T1000 (cell line): ENCODE measurements at regions not wholly inside any gene's neighbourhood (a gene's known extent, or its start where the extent isn't known, plus 50 kb on each side); places are given as distances from the start of the nearest gene placed in this dataset.

Source experiments
- DNase-seq: peaks from one replicate; lab custom pipeline; 2025; ENCODE audit warnings: mixed read lengths; lab: John Stamatoyannopoulos, UW

GRCh38 chrX:97666890-97667289 is 783.2 kb downstream of the RPA4 start:
- no peak for DNase-seq

DNA sequence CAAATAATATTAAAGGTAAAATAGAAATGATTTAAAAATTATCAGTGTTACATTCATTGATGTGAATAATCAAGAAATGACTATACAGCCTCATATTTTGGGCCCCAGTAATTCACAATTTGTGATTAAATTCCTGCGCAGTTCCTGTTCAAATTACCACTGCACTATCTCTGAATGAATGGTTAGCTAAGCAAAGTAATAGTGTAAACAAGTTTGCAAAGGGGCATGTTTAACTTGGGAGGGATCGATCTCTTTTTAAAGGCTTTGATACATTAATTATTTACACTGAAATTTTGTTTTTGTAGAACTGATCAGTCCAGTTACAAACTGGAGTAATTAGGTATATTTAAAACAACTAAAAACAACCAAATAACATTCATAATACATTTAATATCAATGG is 784.4 kb downstream of the RPA4 start:
- DNase-seq = no peak

GRCh38 chrX:97672138-97672537 is 788.4 kb downstream of the RPA4 start:
- DNase-seq = no peak

GRCh38 chrX:97672608-97673007 is 788.9 kb downstream of the RPA4 start:
- no peak for DNase-seq

DNA sequence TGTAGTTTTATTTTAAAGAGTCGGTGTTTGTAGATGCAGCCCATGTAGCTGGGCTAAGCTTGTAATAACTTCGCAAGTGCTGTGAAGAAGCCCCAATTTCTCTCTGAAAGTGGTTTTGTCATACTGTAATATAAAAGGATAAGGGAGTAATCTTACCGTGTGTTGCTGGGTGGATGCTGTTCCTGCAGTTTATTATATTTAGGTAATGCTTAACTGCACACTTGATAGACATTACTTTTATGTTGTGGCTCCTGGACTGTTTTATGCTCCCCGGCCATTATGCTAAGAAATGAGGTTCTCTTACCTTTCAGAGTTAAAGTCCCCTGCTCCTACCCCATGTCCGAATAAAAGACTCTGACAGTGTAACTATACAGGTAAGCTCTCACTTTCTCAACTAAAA is 789.4 kb downstream of the RPA4 start:
- no peak for DNase-seq

GRCh38 chrX:97682991-97683840 is 799.5 kb downstream of the RPA4 start:
- DNase-seq = no peak

- DNase-seq = no peak
Observed at GRCh38 chrX:97685753-97686152, 802.0 kb downstream of the RPA4 start.

GRCh38 chrX:97691901-97692455 is 808.3 kb downstream of the RPA4 start:
- no peak for DNase-seq

DNA sequence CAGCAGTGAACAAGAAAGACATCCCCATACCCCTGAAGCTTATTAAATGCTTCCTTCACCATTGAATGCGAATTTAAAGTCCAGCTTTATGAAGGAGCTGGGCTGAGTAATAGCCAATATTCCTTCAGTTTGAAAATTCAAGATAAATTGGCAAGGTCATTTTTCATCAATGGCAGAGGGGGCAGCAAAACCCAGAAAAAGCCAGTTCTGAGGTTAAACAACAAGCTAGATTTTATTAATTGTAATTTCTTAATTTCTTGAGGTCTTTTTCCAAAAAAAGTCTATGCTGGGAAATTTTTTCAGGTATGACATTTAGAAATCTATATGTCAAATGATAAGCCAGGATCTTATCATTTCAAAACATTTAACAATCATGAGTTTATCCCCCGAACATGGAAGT is 808.9 kb downstream of the RPA4 start:
- DNase-seq = no peak

GRCh38 chrX:97700547-97700946 is 816.8 kb downstream of the RPA4 start:
- no peak for DNase-seq

- DNase-seq = no peak
Observed at GRCh38 chrX:97704474-97704873, 820.8 kb downstream of the RPA4 start.

DNA sequence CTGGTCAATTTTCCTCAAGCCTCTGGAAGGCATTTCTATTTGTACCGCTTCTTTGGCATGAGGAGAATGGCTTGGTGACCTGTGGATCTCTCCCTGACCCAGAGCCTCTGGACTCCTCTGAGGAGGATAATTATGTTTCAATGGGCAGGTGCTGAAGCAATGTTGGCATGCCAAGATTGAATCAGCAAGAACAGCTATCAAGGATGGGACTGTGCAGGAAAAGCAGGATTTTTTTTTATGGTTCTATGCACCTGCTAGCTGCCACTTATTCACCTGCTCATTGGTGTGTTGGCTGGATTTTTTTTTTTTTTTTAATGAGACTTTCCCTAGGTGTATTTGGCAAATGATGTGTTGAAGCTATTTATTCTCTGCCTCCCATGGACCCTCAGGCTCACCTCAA is 821.2 kb downstream of the RPA4 start:
- no peak for DNase-seq

DNA sequence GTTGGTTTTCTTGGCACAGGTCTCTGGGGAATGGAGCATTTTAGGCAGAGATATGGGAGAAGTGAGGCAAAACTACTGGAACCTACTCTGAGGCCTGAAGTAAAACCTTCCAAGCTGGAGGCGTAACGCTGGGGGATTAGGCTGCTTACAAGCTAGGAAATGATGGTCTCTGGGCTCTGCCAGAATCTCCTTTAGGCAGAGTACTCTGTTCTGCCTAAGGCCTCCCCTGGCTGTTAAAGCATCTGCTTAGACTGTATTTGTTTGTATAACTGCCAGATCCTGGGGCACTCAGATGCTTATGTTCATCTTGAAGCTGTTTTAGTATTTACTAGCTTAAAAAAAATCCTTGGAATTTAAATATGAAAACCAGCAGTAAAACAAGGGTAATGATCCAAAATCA is 822.2 kb downstream of the RPA4 start:
- no peak for DNase-seq

GRCh38 chrX:97714072-97714471 is 830.4 kb downstream of the RPA4 start:
- no peak for DNase-seq

- no peak for DNase-seq
Observed at GRCh38 chrX:97728215-97728614, 844.5 kb downstream of the RPA4 start.

DNA sequence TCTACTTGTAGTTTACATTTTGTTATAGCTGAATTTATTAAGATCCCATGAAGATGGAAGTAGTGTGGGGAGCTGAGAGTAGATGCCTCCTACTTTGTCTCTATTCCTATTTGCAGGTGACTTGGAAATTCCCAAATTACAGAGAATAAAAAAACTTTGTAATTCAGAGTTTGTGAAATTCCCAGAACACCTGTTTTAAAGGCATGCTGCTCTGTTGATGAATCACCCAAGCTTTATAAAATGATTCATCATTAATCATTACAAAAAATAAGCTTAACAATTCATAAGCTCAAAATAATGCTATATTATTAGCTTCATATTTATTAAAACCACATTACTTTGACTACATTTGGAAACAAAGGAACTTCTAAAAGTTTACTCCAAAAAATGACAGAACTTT is 856.3 kb downstream of the RPA4 start:
- no peak for DNase-seq

- DNase-seq = no peak
Observed at GRCh38 chrX:97740886-97741285, 857.2 kb downstream of the RPA4 start.

GRCh38 chrX:97743014-97743413 is 859.3 kb downstream of the RPA4 start:
- no peak for DNase-seq

GRCh38 chrX:97747346-97747745 is 863.6 kb downstream of the RPA4 start:
- DNase-seq = no peak

- no peak for DNase-seq
Observed at GRCh38 chrX:97751016-97751415, 867.3 kb downstream of the RPA4 start.

DNA sequence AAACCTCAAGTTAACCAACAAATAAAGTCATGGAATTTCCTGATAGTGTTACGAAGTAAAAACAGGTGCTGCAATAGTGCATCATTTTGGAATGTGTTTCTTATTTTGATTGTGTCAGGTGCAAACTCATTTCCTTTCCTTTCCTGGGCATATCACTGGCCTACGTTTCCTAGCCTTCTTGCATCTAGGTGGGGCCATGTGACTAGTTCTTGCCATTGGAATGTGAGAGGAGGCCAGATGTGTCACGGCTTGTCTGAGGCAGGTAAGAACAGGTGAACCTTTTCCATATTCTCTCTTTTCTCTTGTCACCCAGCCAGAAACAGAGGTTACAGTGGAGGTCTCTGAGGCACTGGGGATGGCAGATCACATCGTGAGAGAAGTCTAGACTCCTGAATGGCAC is 868.0 kb downstream of the RPA4 start:
- DNase-seq = no peak

- DNase-seq = no peak
Observed at GRCh38 chrX:97756879-97757278, 873.2 kb downstream of the RPA4 start.

- no peak for DNase-seq
Observed at GRCh38 chrX:97763391-97763790, 879.7 kb downstream of the RPA4 start.

- no peak for DNase-seq
Observed at GRCh38 chrX:97763981-97764380, 880.3 kb downstream of the RPA4 start.
